Keratinocyte (primary cell): ENCODE measurements at regions not wholly inside any gene's neighbourhood (a gene's known extent, or its start where the extent isn't known, plus 50 kb on each side); places are given as distances from the start of the nearest gene placed in this dataset.

Experiments used
- DNase-seq: peaks from one replicate; pipeline ENCODE4 v3.0.0-alpha.2; 2011; ENCODE audit warnings: low read depth, missing footprints, low spot score
- FAIRE-seq: peaks from 2 replicates; lab custom pipeline; 2011; peaks lifted over from hg19 to GRCh38; lab: Jason Lieb, UNC
- H2AFZ ChIP-seq: 2 replicates; pipeline ENCODE4 v1.6.0; 2012; ENCODE audit warnings: low read length, control low read depth, inconsistent platforms; ENCODE audit not compliant: control insufficient read depth
- H3K27ac ChIP-seq: 2 replicates; pipeline ENCODE4 v1.5.1; 2011; ENCODE audit warnings: low read length; ENCODE audit not compliant: control insufficient read depth, insufficient read depth
- H3K27me3 ChIP-seq: 3 replicates; pipeline ENCODE4 v1.6.0; 2011; ENCODE audit warnings: low read length; ENCODE audit not compliant: control insufficient read depth, insufficient read depth; ENCODE audit errors: extremely low read depth
- H3K36me3 ChIP-seq, 2 experiments: 2 replicates in 1 of 2; 3 replicates in 1 of 2; pipeline ENCODE4 v1.5.1; 2011; ENCODE audit warnings: low read length in 2 of 2, mild to moderate bottlenecking in 1 of 2; ENCODE audit not compliant: control insufficient read depth in 2 of 2, insufficient read depth in 2 of 2; ENCODE audit errors: extremely low read depth in 1 of 2
- H3K4me1 ChIP-seq: 3 replicates; pipeline ENCODE4 v1.5.1; 2011; ENCODE audit warnings: low read length; ENCODE audit not compliant: control insufficient read depth, insufficient read depth; ENCODE audit errors: extremely low read depth
- H3K4me2 ChIP-seq: 3 replicates; pipeline ENCODE4 v1.6.0; 2011; ENCODE audit warnings: low read depth, low read length; ENCODE audit not compliant: control insufficient read depth, insufficient read depth; ENCODE audit errors: extremely low read depth
- H3K4me3 ChIP-seq, 3 experiments: fragments of 200-600 bp in 1 of 3; sonication (generic) in 1 of 3; 2 replicates in 2 of 3; 3 replicates in 1 of 3; pipeline ENCODE4 v1.5.1; 2011 to 2016; ENCODE audit warnings: low read length in 3 of 3, mild to moderate bottlenecking in 3 of 3, control low read depth in 2 of 3, inconsistent platforms in 1 of 3, low read depth in 1 of 3, mixed read lengths in 1 of 3, mixed run types in 1 of 3, moderate library complexity in 1 of 3; ENCODE audit not compliant: control insufficient read depth in 2 of 3, insufficient read depth in 2 of 3; ENCODE audit errors: extremely low read depth in 1 of 3
- H3K79me2 ChIP-seq: 2 replicates; pipeline ENCODE4 v1.6.0; 2012; ENCODE audit warnings: low read length; ENCODE audit not compliant: control insufficient read depth, insufficient read depth
- H3K9ac ChIP-seq: 3 replicates; pipeline ENCODE4 v1.6.0; 2011; ENCODE audit warnings: low read length; ENCODE audit not compliant: control insufficient read depth, insufficient read depth; ENCODE audit errors: extremely low read depth
- H3K9me1 ChIP-seq: 3 replicates; pipeline ENCODE4 v1.6.0; 2011; ENCODE audit warnings: low read length; ENCODE audit not compliant: control insufficient read depth, insufficient read depth; ENCODE audit errors: extremely low read depth
- H3K9me3 ChIP-seq: 2 replicates; pipeline ENCODE4 v1.5.1; 2012; ENCODE audit warnings: low read depth, low read length; ENCODE audit not compliant: control insufficient read depth
- H4K20me1 ChIP-seq: 3 replicates; pipeline ENCODE4 v1.6.0; 2011; ENCODE audit warnings: low read length; ENCODE audit not compliant: control insufficient read depth, insufficient read depth; ENCODE audit errors: extremely low read depth
- CTCF ChIP-seq, 3 experiments: IDR thresholded peaks in 1 of 3; conservative IDR thresholded peaks in 1 of 3; optimal IDR thresholded peaks in 1 of 3; 2 replicates in 2 of 3; 3 replicates in 1 of 3; pipeline versions ENCODE3 to v1.5.1; 2011; ENCODE audit warnings: low read length in 3 of 3, mild to moderate bottlenecking in 3 of 3, moderate library complexity in 2 of 3, control low read depth in 1 of 3, inconsistent platforms in 1 of 3; ENCODE audit not compliant: insufficient read depth in 2 of 3; ENCODE audit errors: extremely low read depth in 1 of 3
- EZH2 ChIP-seq: IDR thresholded peaks from one replicate; pipeline ENCODE4 v1.6.1; 2012; ENCODE audit warnings: inconsistent platforms, mild to moderate bottlenecking, low read length, moderate library complexity
- dilution Hi-C: fragments of 300-500 bp; cut with MboI; formaldehyde crosslinking; loops from one replicate; pipeline ENCODE4 v1.7.0; 2020; ENCODE audit warnings: low sequenced_read_pairs; ENCODE audit not compliant: extremely low pct_ligation_motif_present

GRCh38 chr12:90078344-90078743, 369.7 kb upstream of the ATP2B1 start:
- Histone ChIP-seq H3K9me1 (no peaks in the 10 kb centered on the region), H4K20me1 (no peaks in the 10 kb centered on the region), H3K27me3 (no peaks in the 10 kb centered on the region), H2AFZ (no peak overlapping the region), H3K9me3 (no peaks in the 10 kb centered on the region), H3K4me1 (peaks cover 9% of the 10 kb centered on the region), H3K27ac (no peak overlapping the region), H3K4me2 (no peak overlapping the region), H3K9ac (no peak overlapping the region), H3K4me3 (no peak overlapping the region), H3K36me3 (no peaks in the 10 kb centered on the region), H3K79me2 (no peaks in the 10 kb centered on the region)
- TF ChIP-seq CTCF (optimal IDR thresholded peaks at IDR 0.05 in 1 of 3, IDR thresholded peaks at IDR 0.05 in 1 of 3, conservative IDR thresholded peaks at IDR 0.05 in 1 of 3; ENCODE audit: extremely low read depth in 1 of 3, insufficient read depth in 2 of 3, low read length in 3 of 3): no peak
- no peak for TF ChIP-seq EZH2
- DNase-seq (no peak), FAIRE-seq (no peak)
- dilution Hi-C loops: no loop called here

GRCh38 chr12:90077756-90078155, 369.1 kb upstream of the ATP2B1 start:
- Histone ChIP-seq H3K79me2 (no peaks in the 10 kb centered on the region), H3K36me3 (no peaks in the 10 kb centered on the region), H3K27me3 (no peaks in the 10 kb centered on the region), H3K9ac (no peak overlapping the region), H3K4me3 (no peak overlapping the region), H3K4me1 (peaks cover 9% of the 10 kb centered on the region), H3K9me3 (no peaks in the 10 kb centered on the region), H3K9me1 (no peaks in the 10 kb centered on the region), H4K20me1 (no peaks in the 10 kb centered on the region), H3K27ac (no peak overlapping the region), H3K4me2 (no peak overlapping the region), H2AFZ (no peak overlapping the region)
- FAIRE-seq: no peak
- dilution Hi-C loops: no loop called here
- no peak for TF ChIP-seq EZH2
- no peak for TF ChIP-seq CTCF (optimal IDR thresholded peaks at IDR 0.05 in 1 of 3, IDR thresholded peaks at IDR 0.05 in 1 of 3, conservative IDR thresholded peaks at IDR 0.05 in 1 of 3; ENCODE audit: extremely low read depth in 1 of 3, insufficient read depth in 2 of 3, low read length in 3 of 3)
- no peak for DNase-seq
